T-cell (primary cell): ENCODE measurements at regions not wholly inside any gene's neighbourhood (a gene's known extent, or its start where the extent isn't known, plus 50 kb on each side); places are given as distances from the start of the nearest gene placed in this dataset.
A peak's percentile ranks its signal among the peaks of the same experiment; 100 is the strongest.

Experiments
- ATAC-seq, 4 experiments: fragments of 200-7000 bp in 3 of 4; fragments of 150-1000 bp in 1 of 4; cut with Tn5 transposase; replicated peaks in 1 of 4; 1 replicate in 3 of 4; 2 replicates in 1 of 4; pipeline ENCODE4 v1.10.0; 2021; ENCODE audit warnings: moderate library complexity in 3 of 4, mild to moderate bottlenecking in 2 of 4, moderate number of reproducible peaks in 1 of 4
- CTCF ChIA-PET, 2 donors: fragments of 300-600 bp; sonication (Branson Sonifier 250); formaldehyde crosslinking; loops; one replicate each; lab custom pipeline; 2022; ENCODE audit warnings: antibody characterized with exemption in 2 of 2; lab: Charles Lee
- POLR2A ChIA-PET, 2 donors: fragments of 300-600 bp; sonication (Branson Sonifier 250); formaldehyde crosslinking; loops; one replicate each; lab custom pipeline; 2022; ENCODE audit warnings: antibody characterized with exemption in 2 of 2; lab: Charles Lee
- DNase-seq, 35 experiments: peaks; one replicate each; pipeline versions ENCODE4 v3.0.0 to v3.0.0-alpha.2; 2013 to 2023
- H3K27ac ChIP-seq: one replicate; pipeline ENCODE4 v1.5.1; 2013; ENCODE audit warnings: low read length
- H3K27me3 ChIP-seq, 2 experiments: replicated peaks in 1 of 2; 1 replicate in 1 of 2; 2 replicates in 1 of 2; pipeline versions ENCODE4 v1.6.1 to v1.7.0; 2013; ENCODE audit warnings: low read length in 1 of 2, mixed read lengths in 1 of 2; ENCODE audit not compliant: control insufficient read depth in 2 of 2, insufficient read depth in 2 of 2; ENCODE audit errors: extremely low read depth in 1 of 2
- H3K36me3 ChIP-seq, 2 donors: 1 replicate in 1 of 2; 2 replicates in 1 of 2; pipeline versions ENCODE4 v1.6.1 to v1.7.0; 2013; ENCODE audit warnings: low read length in 1 of 2; ENCODE audit not compliant: control insufficient read depth in 2 of 2, insufficient read depth in 1 of 2; ENCODE audit errors: extremely low read depth in 1 of 2
- H3K4me1 ChIP-seq, 2 experiments: 1 replicate in 1 of 2; 2 replicates in 1 of 2; pipeline versions ENCODE4 v1.6.1 to v1.7.0; 2013; ENCODE audit warnings: low read length in 2 of 2, mixed read lengths in 1 of 2; ENCODE audit not compliant: insufficient read depth in 2 of 2, control insufficient read depth in 1 of 2; ENCODE audit errors: extremely low read depth in 1 of 2
- H3K4me3 ChIP-seq, 2 donors: 1 replicate in 1 of 2; 2 replicates in 1 of 2; pipeline versions ENCODE4 v1.5.1 to v1.7.0; 2013; ENCODE audit warnings: mild to moderate bottlenecking in 2 of 2, low read length in 1 of 2, moderate library complexity in 1 of 2; ENCODE audit not compliant: control insufficient read depth in 1 of 2; ENCODE audit errors: extremely low read depth in 1 of 2
- H3K9me3 ChIP-seq: 2 replicates; pipeline ENCODE4 v1.7.0; 2013
- H3K27ac Mint-ChIP-seq, 2 donors: one replicate each; pipeline ENCODE4 v1.8.0; 2020 to 2021; ENCODE audit warnings: mild to moderate bottlenecking in 2 of 2, mixed read lengths in 2 of 2
- H3K27me3 Mint-ChIP-seq, 2 donors: one replicate each; pipeline ENCODE4 v1.8.0; 2021 to 2022; ENCODE audit warnings: mixed read lengths in 2 of 2
- H3K36me3 Mint-ChIP-seq: one replicate; pipeline ENCODE4 v1.8.0; 2021; ENCODE audit warnings: mixed read lengths
- H3K4me1 Mint-ChIP-seq, 3 donors: one replicate each; pipeline ENCODE4 v1.8.0; 2020 to 2022; ENCODE audit warnings: mixed read lengths in 3 of 3, mild to moderate bottlenecking in 1 of 3
- H3K4me3 Mint-ChIP-seq, 3 donors: one replicate each; pipeline ENCODE4 v1.8.0; 2020 to 2022; ENCODE audit warnings: mild to moderate bottlenecking in 3 of 3, mixed read lengths in 3 of 3, moderate library complexity in 3 of 3
- H3K9me3 Mint-ChIP-seq, 3 donors: one replicate each; pipeline ENCODE4 v1.8.0; 2020 to 2022; ENCODE audit warnings: mixed read lengths in 3 of 3
- WGBS: methylation state at CpG from one replicate; pipeline ENCODE4 v1.1.5; 2013; ENCODE audit warnings: missing lambda C conversion rate; ENCODE audit not compliant: insufficient coverage; 5-methylcytosine and 5-hydroxymethylcytosine counted together

GRCh38 chr7:50181081-50181480 lies 88.0 kb upstream of the ZPBP start:
- H3K36me3 Mint-ChIP-seq: no peaks in the 10 kb centered on the region
- POLR2A ChIA-PET: no interaction called here

GRCh38 chr7:50178166-50178565 lies 85.1 kb upstream of the ZPBP start:
- POLR2A ChIA-PET: no interaction called here
- no peak overlapping the region for H3K4me3 Mint-ChIP-seq

More at GRCh38 chr7:50181081-50181480, 88.0 kb upstream of the ZPBP start:
- Mint-ChIP-seq H3K27ac (no peak overlapping the region), H3K27me3 (peaks cover 0 to 6% of the 10 kb centered on the region in 2 donors), H3K9me3 (no peaks in the 10 kb centered on the region), H3K4me3 (no peak overlapping the region), H3K4me1 (peaks cover 2 to 6% (median 5%) of the 10 kb centered on the region in 3 donors)
- CTCF ChIA-PET: interaction anchor here (0.5 to 0.7 kb wide), 2 partner anchors 32 to 42 kb away, joined by 3 to 4 read pairs; no protein-coding TSS in a partner anchor
- Histone ChIP-seq H3K36me3 (no peaks in the 10 kb centered on the region), H3K4me1 (no peaks in the 10 kb centered on the region), H3K9me3 (no peaks in the 10 kb centered on the region), H3K27me3 (peaks cover 0 to 4% of the 10 kb centered on the region in 2 experiments), H3K27ac (no peak overlapping the region), H3K4me3 (no peak overlapping the region)
- DNase-seq (no peak), ATAC-seq (no peak)
- 82% methylated on average over 5 of the region's 7 CpGs for WGBS

GRCh38 chr7:50174948-50175347 lies 81.9 kb upstream of the ZPBP start:
- ATAC-seq (no peak), DNase-seq (no peak)
- H3K4me1 Mint-ChIP-seq: peaks cover 0 to 2% (median 0%) of the 10 kb centered on the region in 3 donors
- Histone ChIP-seq H3K27ac (no peak overlapping the region), H3K36me3 (no peaks in the 10 kb centered on the region), H3K27me3 (peaks cover 0 to 4% of the 10 kb centered on the region in 2 experiments), H3K4me1 (no peaks in the 10 kb centered on the region), H3K9me3 (no peaks in the 10 kb centered on the region), H3K4me3 (no peak overlapping the region)
- POLR2A ChIA-PET: no interaction called here
- H3K9me3 Mint-ChIP-seq: no peaks in the 10 kb centered on the region
- no CpG with 5 or more reads among the region's 1 CpG for WGBS
- CTCF ChIA-PET: no interaction called here
- no peak overlapping the region for H3K27ac Mint-ChIP-seq
- no peak overlapping the region for H3K4me3 Mint-ChIP-seq
- peaks cover 0 to 6% of the 10 kb centered on the region in 2 donors for H3K27me3 Mint-ChIP-seq
- no peaks in the 10 kb centered on the region for H3K36me3 Mint-ChIP-seq

More at GRCh38 chr7:50178166-50178565, 85.1 kb upstream of the ZPBP start:
- H3K9me3 ChIP-seq: no peaks in the 10 kb centered on the region
- no peak overlapping the region for H3K4me3 ChIP-seq
- CTCF ChIA-PET: no interaction called here
- ATAC-seq (no peak), DNase-seq (no peak)
- 95% methylated on average over 5 of the region's 8 CpGs for WGBS
- Mint-ChIP-seq H3K36me3 (no peaks in the 10 kb centered on the region), H3K27me3 (peaks cover 0 to 6% of the 10 kb centered on the region in 2 donors), H3K27ac (no peak overlapping the region), H3K9me3 (no peaks in the 10 kb centered on the region), H3K4me1 (peaks cover 0 to 2% (median 2%) of the 10 kb centered on the region in 3 donors)
- H3K36me3 ChIP-seq: no peaks in the 10 kb centered on the region
- no peak overlapping the region for H3K27ac ChIP-seq
- peaks cover 0 to 4% of the 10 kb centered on the region in 2 experiments for H3K27me3 ChIP-seq
- no peaks in the 10 kb centered on the region for H3K4me1 ChIP-seq

GRCh38 chr7:50166997-50167965 lies 74.2 kb upstream of the ZPBP start:
- peak overlapping the region; percentile 37 for H3K27ac ChIP-seq
- Mint-ChIP-seq H3K27ac (peak overlapping the region; percentile 93 to 94), H3K9me3 (no peaks in the 10 kb centered on the region), H3K4me1 (peaks cover 47 to 62% (median 57%) of the 10 kb centered on the region in 3 donors), H3K4me3 (peak overlapping the region in 1 of 3 donors; percentile 26), H3K36me3 (no peaks in the 10 kb centered on the region), H3K27me3 (no peaks in the 10 kb centered on the region)
- no peaks in the 10 kb centered on the region for H3K9me3 ChIP-seq
- ATAC-seq (peak; percentile 47 to 87 (median 53)), DNase-seq (peak in 25 of 35 experiments; percentile 12 to 61 (median 25))
- no peaks in the 10 kb centered on the region for H3K36me3 ChIP-seq
- ChIA-PET POLR2A (interaction anchor here in 1 of 2 donors (1.3 kb wide), 1 partner anchor 143 kb away, joined by 4 read pairs; no protein-coding TSS in a partner anchor), CTCF (interaction anchor here in 1 of 2 donors (1.3 kb wide), 1 partner anchor 24 kb away, joined by 4 read pairs; no protein-coding TSS in a partner anchor)
- peaks cover 36 to 45% of the 10 kb centered on the region in 2 experiments for H3K4me1 ChIP-seq
- no peaks in the 10 kb centered on the region for H3K27me3 ChIP-seq
- H3K4me3 ChIP-seq: peak overlapping the region in 1 of 2 donors; percentile 12
- WGBS: 50% methylated on average over 2 of the region's 13 CpGs

- CTCF ChIA-PET: interaction anchor here in 1 of 2 donors (1.1 kb wide), 1 partner anchor 17 kb away, joined by 3 read pairs; no protein-coding TSS in a partner anchor
- H3K4me3 ChIP-seq: peak overlapping the region in 1 of 2 donors; percentile 14
- Mint-ChIP-seq H3K27ac (peak overlapping the region; percentile 75 to 89), H3K27me3 (no peaks in the 10 kb centered on the region), H3K4me1 (peaks cover 50 to 74% (median 57%) of the 10 kb centered on the region in 3 donors), H3K4me3 (peak overlapping the region; percentile 44 to 69 (median 49)), H3K9me3 (no peaks in the 10 kb centered on the region), H3K36me3 (no peaks in the 10 kb centered on the region)
- WGBS: 6% methylated on average over 4 of the region's 6 CpGs
- POLR2A ChIA-PET: no interaction called here
- no peaks in the 10 kb centered on the region for H3K27me3 ChIP-seq
- ATAC-seq (peak; percentile 61 to 87 (median 80)), DNase-seq (peak in 17 of 35 experiments; percentile 7 to 47 (median 26))
- H3K4me1 ChIP-seq: peaks cover 36 to 45% of the 10 kb centered on the region in 2 experiments
- H3K27ac ChIP-seq: peak overlapping the region; percentile 50
- H3K36me3 ChIP-seq: no peaks in the 10 kb centered on the region
- no peaks in the 10 kb centered on the region for H3K9me3 ChIP-seq
These were observed 71.6 kb upstream of the ZPBP start for GRCh38 chr7:50164559-50165170.

DNA sequence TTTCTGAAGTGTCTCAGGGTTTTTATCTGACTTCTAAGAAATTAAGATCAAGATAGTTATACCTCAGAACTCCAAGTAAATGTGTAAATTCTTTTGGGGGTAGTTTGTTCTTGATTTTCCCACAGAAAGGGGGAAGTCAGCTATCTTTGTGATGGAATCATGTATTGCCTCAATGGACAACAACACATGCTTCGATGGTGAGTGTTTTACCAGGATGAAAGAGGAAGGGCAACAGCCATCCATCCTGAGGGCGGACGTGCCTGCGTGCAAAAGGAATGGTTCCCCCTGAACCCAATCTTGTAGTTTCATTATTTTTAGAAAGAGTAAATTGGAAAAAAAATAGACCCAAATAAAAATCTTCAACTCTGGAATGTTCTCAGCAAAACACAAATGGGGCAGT lies 67.2 kb upstream of the ZPBP start:
- Mint-ChIP-seq H3K9me3 (no peaks in the 10 kb centered on the region), H3K4me1 (peaks cover 38 to 60% (median 40%) of the 10 kb centered on the region in 3 donors), H3K27me3 (no peaks in the 10 kb centered on the region), H3K4me3 (no peak overlapping the region), H3K36me3 (no peaks in the 10 kb centered on the region), H3K27ac (no peak overlapping the region)
- no CpG with 5 or more reads among the region's 4 CpGs for WGBS
- H3K27me3 ChIP-seq: no peaks in the 10 kb centered on the region
- no peaks in the 10 kb centered on the region for H3K9me3 ChIP-seq
- DNase-seq (no peak), ATAC-seq (no peak)
- H3K27ac ChIP-seq: no peak overlapping the region
- ChIA-PET POLR2A (no interaction called here), CTCF (no interaction called here)
- H3K4me3 ChIP-seq: no peak overlapping the region
- no peaks in the 10 kb centered on the region for H3K36me3 ChIP-seq
- peaks cover 24 to 36% of the 10 kb centered on the region in 2 experiments for H3K4me1 ChIP-seq
